ENCODE measurements at regions not wholly inside any gene's neighbourhood (a gene's known extent, or its start where the extent isn't known, plus 50 kb on each side); places are given as distances from the start of the nearest gene placed in this dataset.
"Not testable (repeated sequence)": the region's sequence is repeated elsewhere in the genome, so short reads cannot be mapped to it uniquely, and the experiment has no call there.

GRCh38 chr14:51596488-51597117 is 55.1 kb upstream of the FRMD6 start:
- H3K9me3 ChIP-seq = no peaks in the 10 kb centered on the region
- peaks cover 0 to 33% (median 28%) of the 10 kb centered on the region in 4 donors for H3K4me1 ChIP-seq
- TF ChIP-seq EP300 (IDR thresholded peaks at IDR 0.05) = no peak
- TF ChIP-seq POLR2AphosphoS5 (IDR thresholded peaks at IDR 0.05) = no peak
- TF ChIP-seq POLR2A (IDR thresholded peaks at IDR 0.05; ENCODE audit: low read depth) = no peak
- no peaks in the 10 kb centered on the region for H3K27me3 ChIP-seq
- DNase-seq (ENCODE audit: extremely low spot score) = no peak
- no peak overlapping the region for H3K4me3 ChIP-seq
- H3K27ac ChIP-seq (replicated peaks in 1 of 4) = no peak overlapping the region
- H3K36me3 ChIP-seq = no peaks in the 10 kb centered on the region
- 86% methylated on average over 6 of the region's 6 CpGs for WGBS
- intact Hi-C loops (cut with DNase I) = no loop called here

- DNase-seq (ENCODE audit: extremely low spot score) = no peak
- intact Hi-C loops (cut with DNase I) = no loop called here
- H3K4me1 ChIP-seq = peaks cover 0 to 33% (median 28%) of the 10 kb centered on the region in 4 donors
- H3K27ac ChIP-seq (replicated peaks in 1 of 4) = no peak overlapping the region
- H3K36me3 ChIP-seq = no peaks in the 10 kb centered on the region
- no peak for TF ChIP-seq POLR2A (IDR thresholded peaks at IDR 0.05; ENCODE audit: low read depth)
- TF ChIP-seq CTCF (IDR thresholded peaks at IDR 0.05) = no peak
- TF ChIP-seq POLR2AphosphoS5 (IDR thresholded peaks at IDR 0.05) = no peak
- no peak for TF ChIP-seq EP300 (IDR thresholded peaks at IDR 0.05)
- H3K4me3 ChIP-seq = no peak overlapping the region
- no peaks in the 10 kb centered on the region for H3K27me3 ChIP-seq
- no peaks in the 10 kb centered on the region for H3K9me3 ChIP-seq
- WGBS = 79% methylated on average over 7 of the region's 7 CpGs
Observed at GRCh38 chr14:51597261-51598001, 54.3 kb upstream of the FRMD6 start.

GRCh38 chr14:51598924-51599600 is 52.6 kb upstream of the FRMD6 start:
- DNase-seq (ENCODE audit: extremely low spot score); H3K4me3 ChIP-seq; H3K9me3 ChIP-seq; H3K27ac ChIP-seq (replicated peaks in 1 of 4); H3K27me3 ChIP-seq; intact Hi-C loops (cut with DNase I); H3K36me3 ChIP-seq: not testable (repeated sequence)
- 47% methylated on average over 1 of the region's 1 CpG for WGBS
- H3K4me1 ChIP-seq = peaks cover 0 to 30% (median 19%) of the 10 kb centered on the region in 4 donors

- Histone ChIP-seq H3K27ac (replicated peaks in 1 of 4) (peak overlapping the region in 1 of 4 donors; percentile 35), H3K36me3 (no peaks in the 10 kb centered on the region), H3K4me1 (peaks cover 0 to 30% (median 19%) of the 10 kb centered on the region in 4 donors), H3K9me3 (no peaks in the 10 kb centered on the region), H3K4me3 (no peak overlapping the region), H3K27me3 (no peaks in the 10 kb centered on the region)
- intact Hi-C loops (cut with DNase I) = no loop called here
- TF ChIP-seq POLR2A (IDR thresholded peaks at IDR 0.05; ENCODE audit: low read depth) (no peak), CTCF (IDR thresholded peaks at IDR 0.05) (no peak), POLR2AphosphoS5 (IDR thresholded peaks at IDR 0.05) (no peak)
- WGBS = 77% methylated on average over 1 of the region's 1 CpG
- no peak for DNase-seq (ENCODE audit: extremely low spot score)
Observed at GRCh38 chr14:51600658-51601057, 51.1 kb upstream of the FRMD6 start.

Small RNA genes lying in the stretch of these regions (small RNA-seq; reads per million reads assigned to genes)
- 0 reads per million in 3 donors for gene RNU6-1291P

All from esophagus muscularis mucosa (tissue), 4 donors.